IMR-90 (cell line): ENCODE measurements at regions not wholly inside any gene's neighbourhood (a gene's known extent, or its start where the extent isn't known, plus 50 kb on each side); places are given as distances from the start of the nearest gene placed in this dataset.

ENCODE experiments used
- ATAC-seq: fragments of 200-7000 bp; cut with Tn5 transposase; 2 replicates; pipeline ENCODE4 v1.9.1; 2020; ENCODE audit warnings: low read depth, mild to moderate bottlenecking, moderate library complexity
- BruUV-seq: library from RNA; stranded (reverse); fragments of 400-500 nt; replicated peaks from 2 replicates; lab custom pipeline; 2021; lab: Mats Ljungman, UMichigan
- CTCF ChIA-PET: fragments of 300-600 bp; formaldehyde crosslinking; extraction: SDS; loops from one replicate; lab custom pipeline; 2021; ENCODE audit warnings: antibody characterized with exemption; lab: Yijun Ruan, JAX
- POLR2A ChIA-PET: fragments of 300-600 bp; sonication (Branson Sonifier 250); formaldehyde crosslinking; loops from one replicate; lab custom pipeline; 2022; ENCODE audit warnings: antibody characterized with exemption; ENCODE audit not compliant: unreplicated experiment; lab: Charles Lee
- DNase-seq: peaks from one replicate; pipeline ENCODE4 v3.0.0; 2013
- H2AFZ ChIP-seq: replicated peaks from 2 replicates; pipeline ENCODE3; 2013; ENCODE audit warnings: low read length, mild to moderate bottlenecking; ENCODE audit not compliant: poor library complexity
- H2AK5ac ChIP-seq: 2 replicates; pipeline ENCODE4 v1.6.1; 2013; ENCODE audit warnings: low read depth, low read length, inconsistent platforms
- H2AK9ac ChIP-seq: replicated peaks from 2 replicates; pipeline ENCODE3; 2013; ENCODE audit warnings: mild to moderate bottlenecking, low read depth, low read length, moderate library complexity; ENCODE audit not compliant: poor library complexity
- H2BK120ac ChIP-seq: 2 replicates; pipeline ENCODE4 v1.6.1; 2013; ENCODE audit warnings: low read depth, low read length, inconsistent platforms
- H2BK15ac ChIP-seq: 3 replicates; pipeline ENCODE4 v1.6.1; 2013; ENCODE audit warnings: low read depth, low read length, inconsistent platforms
- H2BK20ac ChIP-seq: 2 replicates; pipeline ENCODE4 v1.6.1; 2013; ENCODE audit warnings: low read depth, mild to moderate bottlenecking, inconsistent platforms, low read length, moderate library complexity
- H2BK5ac ChIP-seq: 2 replicates; pipeline ENCODE4 v1.6.1; 2013; ENCODE audit warnings: mild to moderate bottlenecking, low read depth, low read length, inconsistent platforms; ENCODE audit not compliant: poor library complexity, severe bottlenecking
- H3K14ac ChIP-seq: replicated peaks from 2 replicates; pipeline ENCODE4 v1.6.1; 2013; ENCODE audit warnings: low read depth, low read length, inconsistent platforms
- H3K18ac ChIP-seq: 2 replicates; pipeline ENCODE4 v1.6.1; 2013; ENCODE audit warnings: low read depth, low read length, control low read depth
- H3K23ac ChIP-seq: 2 replicates; pipeline ENCODE4 v1.6.1; 2013; ENCODE audit warnings: low read depth, low read length, inconsistent platforms
- H3K27ac ChIP-seq: 2 replicates; pipeline ENCODE4 v1.5.1; 2013; ENCODE audit warnings: mild to moderate bottlenecking, control low read depth, low read length; ENCODE audit not compliant: insufficient read depth
- H3K27me3 ChIP-seq: 2 replicates; pipeline ENCODE4 v1.6.1; 2013; ENCODE audit warnings: low read length; ENCODE audit not compliant: control insufficient read depth, insufficient read depth
- H3K36me3 ChIP-seq: 2 replicates; pipeline ENCODE4 v1.6.1; 2013; ENCODE audit warnings: low read length, mixed read lengths; ENCODE audit not compliant: control insufficient read depth, insufficient read depth
- H3K4ac ChIP-seq: 2 replicates; pipeline ENCODE4 v1.6.1; 2013; ENCODE audit warnings: low read depth, low read length, inconsistent platforms
- H3K4me1 ChIP-seq: 2 replicates; pipeline ENCODE4 v1.6.1; 2013; ENCODE audit warnings: low read length, mixed read lengths; ENCODE audit not compliant: control insufficient read depth, insufficient read depth
- H3K4me2 ChIP-seq: 2 replicates; pipeline ENCODE4 v1.6.1; 2013; ENCODE audit warnings: low read depth, mild to moderate bottlenecking, control low read depth, low read length, moderate library complexity
- H3K4me3 ChIP-seq: 2 replicates; pipeline ENCODE4 v1.5.1; 2013; ENCODE audit warnings: low read depth, mild to moderate bottlenecking, control low read depth, low read length, moderate library complexity; ENCODE audit not compliant: insufficient read depth
- H3K56ac ChIP-seq: 2 replicates; pipeline ENCODE4 v1.6.1; 2013; ENCODE audit warnings: low read length, inconsistent platforms; ENCODE audit not compliant: insufficient read depth; ENCODE audit errors: extremely low read depth
- H3K79me1 ChIP-seq, 2 experiments: 2 replicates each; pipeline ENCODE4 v1.6.1; 2013; ENCODE audit warnings: low read length in 2 of 2, inconsistent platforms in 1 of 2, low read depth in 1 of 2
- H3K9ac ChIP-seq: 2 replicates; pipeline ENCODE4 v1.6.1; 2013; ENCODE audit warnings: low read depth, low read length, control low read depth
- H3K9me1 ChIP-seq: 2 replicates; pipeline ENCODE4 v1.6.1; 2013; ENCODE audit warnings: low read length, inconsistent platforms; ENCODE audit not compliant: insufficient read depth
- H3K9me3 ChIP-seq: 2 replicates; pipeline ENCODE4 v1.6.1; 2013; ENCODE audit warnings: low read length; ENCODE audit not compliant: control insufficient read depth, insufficient read depth
- H4K20me1 ChIP-seq: 2 replicates; pipeline ENCODE4 v1.6.1; 2013; ENCODE audit warnings: low read length, inconsistent platforms; ENCODE audit not compliant: insufficient read depth
- H4K5ac ChIP-seq: 2 replicates; pipeline ENCODE4 v1.6.1; 2013; ENCODE audit warnings: mild to moderate bottlenecking, low read depth, low read length, control low read depth
- H4K8ac ChIP-seq, 2 experiments: 2 replicates each; pipeline ENCODE4 v1.6.1; 2013; ENCODE audit warnings: low read depth in 2 of 2, low read length in 2 of 2, control low read depth in 1 of 2, inconsistent platforms in 1 of 2
- H4K91ac ChIP-seq: 2 replicates; pipeline ENCODE4 v1.6.1; 2013; ENCODE audit warnings: low read depth, low read length, inconsistent platforms; ENCODE audit not compliant: insufficient read depth
- RAD21 ChIP-seq: IDR thresholded peaks from 2 replicates; pipeline ENCODE4 v1.6.1; 2012; ENCODE audit warnings: low read length, improper control_type of control experiment
- RCOR1 ChIP-seq: IDR thresholded peaks from 2 replicates; pipeline ENCODE4 v1.6.1; 2012; ENCODE audit warnings: mild to moderate bottlenecking, low read length, improper control_type of control experiment; ENCODE audit not compliant: insufficient replicate concordance
- RFX5 ChIP-seq: IDR thresholded peaks from 2 replicates; pipeline ENCODE4 v1.8.0; 2012; ENCODE audit warnings: low read depth, mild to moderate bottlenecking, low read length, moderate library complexity
- SMC3 ChIP-seq: fragments of 150-350 bp; IDR thresholded peaks from 2 replicates; pipeline ENCODE4 v1.6.1; 2016; ENCODE audit warnings: low read depth, mild to moderate bottlenecking, antibody characterized with exemption, low read length, moderate library complexity
- WGBS, 2 experiments: methylation state at CpG; one replicate each; pipeline versions ENCODE4 v1.1.5 to v1.1.7; 2013; ENCODE audit warnings: missing lambda C conversion rate in 2 of 2; ENCODE audit not compliant: insufficient read length in 1 of 2; ENCODE audit errors: extremely low coverage in 2 of 2; 5-methylcytosine and 5-hydroxymethylcytosine counted together
- dilution Hi-C: fragments of 300-500 bp; cut with HindIII; formaldehyde crosslinking; loops from one replicate; pipeline ENCODE4 v1.14.3; 2018; ENCODE audit warnings: low sequenced_read_pairs; ENCODE audit not compliant: unreplicated experiment
- in situ Hi-C: fragments of 300-500 bp; cut with MboI; formaldehyde crosslinking; loops from 3 replicates; pipeline ENCODE4 v1.14.3; 2019; ENCODE audit warnings: low sequenced_read_pairs, inconsistent platforms, mixed read lengths
- intact Hi-C: fragments of 100-400 bp; cut with micrococcal nuclease; formaldehyde crosslinking; loops from 2 replicates; pipeline ENCODE4 v1.10.0; 2022
- TF ChIP-seq, protein P1 (sequence below): conservative IDR thresholded peaks from 2 replicates; pipeline ENCODE4 v1.5.1; 2012; ENCODE audit warnings: mild to moderate bottlenecking, low read depth, low read length, improper control_type of control experiment

DNA sequence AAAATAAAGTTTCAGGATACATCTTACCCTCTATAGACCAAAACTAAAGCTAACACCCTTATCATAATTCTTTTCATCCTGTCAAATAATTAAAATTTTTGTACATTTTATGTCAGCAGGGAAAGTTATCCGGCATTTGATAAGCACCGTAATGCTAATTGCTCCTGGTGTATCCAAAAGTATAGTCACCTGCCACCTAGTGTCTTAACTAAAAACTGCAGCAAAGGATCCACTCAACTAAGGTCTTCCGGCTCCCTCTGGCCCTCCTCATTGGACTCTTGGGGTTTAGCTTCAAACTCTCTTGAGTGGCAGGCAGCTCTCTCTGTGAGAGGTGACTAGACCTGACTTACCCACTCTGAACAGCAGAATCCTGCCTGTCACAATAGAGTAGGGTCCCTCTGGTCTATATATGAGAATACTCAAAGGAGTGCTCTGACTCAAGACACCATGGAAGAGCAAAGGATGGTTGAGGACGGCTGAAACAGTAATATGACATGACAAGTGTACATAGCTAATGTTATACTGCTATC is 60.4 kb upstream of the CAST start:
- Histone ChIP-seq H3K9me3 (no peaks in the 10 kb centered on the region), H4K20me1 (no peaks in the 10 kb centered on the region), H2AFZ (peak overlapping the region; percentile 80), H3K4me2 (no peak overlapping the region), H4K91ac (no peak overlapping the region), H2AK5ac (no peak overlapping the region), H3K9me1 (no peaks in the 10 kb centered on the region), H2BK120ac (0 out of 2 replicates have a peak overlapping the region, but pooled peaks have one; percentile 59), H3K4me3 (no peak overlapping the region), H3K18ac (no peak overlapping the region), H3K27me3 (no peaks in the 10 kb centered on the region), H3K79me1 (no peaks in the 10 kb centered on the region), H2BK20ac (0 out of 2 replicates have a peak overlapping the region, but pooled peaks have one; percentile 34), H3K4me1 (no peaks in the 10 kb centered on the region), H2BK5ac (no peak overlapping the region), H4K5ac (no peak overlapping the region), H3K23ac (no peak overlapping the region), H3K56ac (no peak overlapping the region), H3K4ac (peak overlapping the region; percentile 62; the same call in 1 of the 2 replicates), H3K27ac (no peak overlapping the region), H3K36me3 (no peaks in the 10 kb centered on the region), H3K14ac (no peak overlapping the region), H2AK9ac (peak overlapping the region; percentile 23), H4K8ac (peak overlapping the region in 1 of 2 experiments; percentile 37; a peak in 1 of 4 replicates), H2BK15ac (peak overlapping the region; percentile 52; the same call in 1 of the 3 replicates), H3K9ac (no peak overlapping the region)
- CTCF ChIA-PET: interaction anchor here (0.6 to 2.1 kb wide), 13 partner anchors 10 to 763 kb away, joined by 3 to 16 read pairs (median 4); no protein-coding TSS in a partner anchor
- WGBS, 2 experiments: no CpG with 5 or more reads among the region's 4 CpGs
- in situ Hi-C loops (loop anchor here (10.0 to 25.0 kb wide), 2 partner anchors 561 to 747 kb away; no protein-coding TSS in a partner anchor), intact Hi-C loops (loop anchor here (1.0 to 10.0 kb wide), 3 partner anchors 257 to 957 kb away; partner anchors contain the start of gene RFESD), dilution Hi-C loops (no loop called here)
- BruUV-seq: no TSS peak
- DNase-seq (peak; percentile 75), ATAC-seq (peak; percentile 86)
- POLR2A ChIA-PET: no interaction called here
- TF ChIP-seq RCOR1 (no peak), RAD21 (peak; percentile 82), SMC3 (peak; percentile 93), RFX5 (no peak)
- TF ChIP-seq, protein P1, sequence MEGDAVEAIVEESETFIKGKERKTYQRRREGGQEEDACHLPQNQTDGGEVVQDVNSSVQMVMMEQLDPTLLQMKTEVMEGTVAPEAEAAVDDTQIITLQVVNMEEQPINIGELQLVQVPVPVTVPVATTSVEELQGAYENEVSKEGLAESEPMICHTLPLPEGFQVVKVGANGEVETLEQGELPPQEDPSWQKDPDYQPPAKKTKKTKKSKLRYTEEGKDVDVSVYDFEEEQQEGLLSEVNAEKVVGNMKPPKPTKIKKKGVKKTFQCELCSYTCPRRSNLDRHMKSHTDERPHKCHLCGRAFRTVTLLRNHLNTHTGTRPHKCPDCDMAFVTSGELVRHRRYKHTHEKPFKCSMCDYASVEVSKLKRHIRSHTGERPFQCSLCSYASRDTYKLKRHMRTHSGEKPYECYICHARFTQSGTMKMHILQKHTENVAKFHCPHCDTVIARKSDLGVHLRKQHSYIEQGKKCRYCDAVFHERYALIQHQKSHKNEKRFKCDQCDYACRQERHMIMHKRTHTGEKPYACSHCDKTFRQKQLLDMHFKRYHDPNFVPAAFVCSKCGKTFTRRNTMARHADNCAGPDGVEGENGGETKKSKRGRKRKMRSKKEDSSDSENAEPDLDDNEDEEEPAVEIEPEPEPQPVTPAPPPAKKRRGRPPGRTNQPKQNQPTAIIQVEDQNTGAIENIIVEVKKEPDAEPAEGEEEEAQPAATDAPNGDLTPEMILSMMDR: peak; percentile 80
